ENCODE measurements at regions not wholly inside any gene's neighbourhood (a gene's known extent, or its start where the extent isn't known, plus 50 kb on each side); places are given as distances from the start of the nearest gene placed in this dataset.
"Not testable (repeated sequence)": the region's sequence is repeated elsewhere in the genome, so short reads cannot be mapped to it uniquely, and the experiment has no call there.

DNA sequence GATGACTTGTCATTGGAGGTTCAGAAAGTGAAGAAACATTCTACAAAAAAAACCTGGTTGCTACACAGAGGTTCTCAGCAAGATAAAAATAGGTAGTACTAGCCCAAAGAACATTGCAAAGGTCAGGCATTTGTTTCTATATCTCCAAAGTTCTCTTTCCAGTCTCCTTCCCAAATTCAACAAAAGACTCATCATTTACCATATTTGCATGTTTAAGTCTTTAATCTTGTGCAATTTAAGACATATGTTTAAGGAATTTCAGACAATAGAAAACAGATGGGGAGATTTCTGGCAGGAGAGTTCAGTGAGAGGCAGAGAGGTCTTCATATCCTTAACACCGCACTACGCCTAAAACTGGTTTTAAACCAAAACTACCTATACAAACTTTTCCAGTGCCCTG lies 173.8 kb upstream of the THBS1 start:
- intact Hi-C loops (cut with DNase I): no loop called here

DNA sequence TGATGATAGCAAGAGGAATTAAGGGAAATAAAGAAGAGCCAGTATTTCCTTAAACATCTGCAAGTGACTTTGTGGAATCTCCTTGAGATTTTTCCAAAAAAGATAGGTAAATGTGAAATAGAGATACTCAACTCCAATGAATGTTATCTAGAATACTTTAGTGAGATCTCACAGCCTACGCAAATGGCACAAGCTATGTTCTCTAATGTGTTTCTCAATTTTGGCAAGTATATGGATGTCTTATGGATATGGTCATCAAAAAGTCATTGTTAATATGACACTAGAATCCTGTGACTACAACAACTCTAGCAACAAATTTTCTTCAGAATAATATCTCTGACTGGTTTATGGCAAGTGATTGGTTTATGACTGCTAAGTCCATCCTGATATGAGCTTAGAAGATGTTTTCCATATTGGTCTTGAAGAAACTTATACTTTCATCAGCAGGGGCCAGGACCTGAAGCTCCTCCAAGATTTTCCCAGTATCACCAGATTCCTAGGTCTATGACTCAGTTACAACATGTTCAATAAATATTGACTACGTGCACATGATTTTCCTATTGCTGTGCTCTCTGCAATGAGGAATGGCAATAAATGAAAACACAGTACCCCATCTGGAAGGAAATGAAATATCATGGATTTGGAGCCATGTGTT lies 170.9 kb upstream of the THBS1 start:
- intact Hi-C loops (cut with DNase I): no loop called here

More for the DNA sequence above, 173.8 kb upstream of the THBS1 start:
- DNase-seq: no peak

DNA sequence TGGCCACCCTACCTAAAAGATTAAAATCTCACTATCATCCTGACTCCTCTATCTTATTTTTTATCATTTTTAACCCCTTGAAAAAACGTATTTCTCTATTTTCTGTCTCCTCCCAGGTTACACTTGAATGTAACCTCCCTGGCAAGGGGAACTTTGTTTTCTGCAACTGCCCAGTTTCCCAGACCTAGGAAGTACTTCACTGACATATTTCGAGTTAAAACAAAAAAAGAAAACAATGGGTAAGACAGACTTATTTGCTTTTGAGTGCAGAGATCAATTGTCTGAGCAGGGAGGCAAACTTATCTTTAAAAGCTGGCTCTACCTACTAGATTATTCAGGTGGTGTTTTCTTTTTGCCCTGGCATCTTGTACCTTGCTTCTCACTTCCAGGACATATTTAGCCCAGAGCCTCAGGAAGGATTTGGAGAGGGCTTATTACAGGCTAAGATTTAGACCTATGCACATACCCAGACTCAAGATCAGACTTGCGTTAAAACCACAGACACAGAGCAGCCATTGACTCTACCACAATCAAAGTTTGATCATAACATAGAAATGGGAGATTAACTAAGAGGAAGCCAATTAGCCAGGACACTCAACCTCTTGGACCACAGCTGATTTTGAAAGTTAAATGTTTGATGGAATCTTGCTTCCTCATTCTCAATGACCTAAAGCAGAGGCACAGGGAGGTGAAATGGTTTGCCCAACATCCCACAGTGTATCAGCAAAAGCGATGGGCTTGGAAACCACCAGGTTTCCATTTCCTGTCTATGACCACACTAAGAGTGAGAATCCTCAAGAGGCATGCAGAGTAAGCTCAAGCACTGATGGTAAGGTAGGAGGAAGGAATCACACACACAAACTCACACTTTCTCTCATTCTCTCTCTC lies 169.5 kb upstream of the THBS1 start:
- no peak for DNase-seq
- intact Hi-C loops (cut with DNase I): no loop called here

More for the DNA sequence above, 170.9 kb upstream of the THBS1 start:
- DNase-seq: no peak

DNA sequence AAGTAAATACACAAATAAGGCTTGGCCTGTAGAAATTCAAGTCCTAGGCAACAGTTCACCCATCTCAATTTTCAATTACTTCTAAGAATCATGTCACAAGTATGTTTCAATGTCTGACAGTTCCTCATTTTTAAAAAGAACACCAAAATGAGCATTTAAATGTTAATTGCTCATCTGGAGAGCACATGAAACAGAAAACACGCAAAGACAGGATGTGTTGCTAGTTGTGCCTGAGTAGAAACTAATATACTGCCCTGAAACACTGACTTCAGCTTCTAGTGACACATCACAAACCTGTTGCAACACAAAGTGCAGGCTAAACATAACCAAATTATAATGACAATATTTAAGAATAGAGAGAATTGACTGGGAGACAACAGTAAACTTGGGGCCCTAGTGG lies 167.3 kb upstream of the THBS1 start:
- DNase-seq: no peak
- intact Hi-C loops (cut with DNase I): no loop called here

DNA sequence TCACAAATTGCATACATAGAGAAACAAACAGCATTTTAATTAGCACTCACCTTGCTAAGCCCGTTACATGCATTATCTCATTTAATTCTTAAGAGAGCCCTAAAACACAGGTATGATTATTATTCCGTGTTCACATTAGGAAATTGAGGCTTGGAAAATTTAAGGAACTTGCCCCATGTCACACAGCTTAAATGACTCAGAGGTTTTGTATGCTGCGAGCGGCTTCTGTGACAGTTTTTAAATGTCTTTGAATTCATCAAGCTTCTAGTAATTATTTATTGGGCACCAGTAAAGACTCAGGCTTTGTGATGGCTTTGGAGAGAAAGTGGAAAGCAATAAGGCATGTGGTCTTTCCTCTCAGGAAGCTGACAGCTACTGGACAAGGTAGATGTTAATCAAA lies 166.7 kb upstream of the THBS1 start:
- no peak for DNase-seq
- intact Hi-C loops (cut with DNase I): no loop called here

DNA sequence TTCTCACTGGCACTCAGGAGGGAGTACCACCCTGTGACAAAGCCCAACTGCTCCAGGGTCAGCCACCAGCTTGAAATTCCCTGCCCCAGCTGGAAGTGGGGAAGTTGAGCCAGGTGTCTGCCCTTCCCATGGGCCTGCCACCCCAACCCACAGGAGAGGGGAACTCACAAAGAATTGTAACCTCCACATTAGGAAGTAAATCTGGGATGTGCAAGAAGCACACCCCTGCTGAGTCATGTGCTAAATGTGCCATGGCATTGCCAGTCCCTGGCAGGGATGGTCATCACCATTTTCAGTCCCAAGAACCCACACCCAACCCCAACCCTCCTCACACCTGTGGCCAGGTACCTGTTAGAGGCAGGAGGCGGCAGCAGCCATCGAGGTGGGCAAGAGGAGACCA lies 165.2 kb upstream of the THBS1 start:
- DNase-seq: no peak
- intact Hi-C loops (cut with DNase I): no loop called here

DNA sequence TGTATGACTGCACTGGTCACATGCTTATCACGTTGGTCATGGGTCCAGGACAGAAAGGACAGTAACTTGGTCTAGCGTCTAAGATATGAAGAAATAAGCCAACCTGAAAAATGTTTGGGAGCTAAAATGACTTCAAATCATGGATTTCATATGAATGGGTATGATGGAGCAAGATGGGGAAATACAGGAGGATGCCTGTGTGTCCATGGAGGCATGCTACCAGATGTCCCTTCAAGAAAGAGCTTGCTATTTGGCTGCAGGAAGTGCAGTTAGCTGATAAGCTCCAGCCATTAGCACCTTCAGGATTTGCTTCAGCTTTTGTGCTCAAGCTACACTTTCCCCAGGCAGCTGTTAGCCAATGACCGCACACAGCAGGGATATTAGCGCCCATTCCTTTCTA lies 164.6 kb upstream of the THBS1 start:
- intact Hi-C loops (cut with DNase I): no loop called here
- DNase-seq: no peak

DNA sequence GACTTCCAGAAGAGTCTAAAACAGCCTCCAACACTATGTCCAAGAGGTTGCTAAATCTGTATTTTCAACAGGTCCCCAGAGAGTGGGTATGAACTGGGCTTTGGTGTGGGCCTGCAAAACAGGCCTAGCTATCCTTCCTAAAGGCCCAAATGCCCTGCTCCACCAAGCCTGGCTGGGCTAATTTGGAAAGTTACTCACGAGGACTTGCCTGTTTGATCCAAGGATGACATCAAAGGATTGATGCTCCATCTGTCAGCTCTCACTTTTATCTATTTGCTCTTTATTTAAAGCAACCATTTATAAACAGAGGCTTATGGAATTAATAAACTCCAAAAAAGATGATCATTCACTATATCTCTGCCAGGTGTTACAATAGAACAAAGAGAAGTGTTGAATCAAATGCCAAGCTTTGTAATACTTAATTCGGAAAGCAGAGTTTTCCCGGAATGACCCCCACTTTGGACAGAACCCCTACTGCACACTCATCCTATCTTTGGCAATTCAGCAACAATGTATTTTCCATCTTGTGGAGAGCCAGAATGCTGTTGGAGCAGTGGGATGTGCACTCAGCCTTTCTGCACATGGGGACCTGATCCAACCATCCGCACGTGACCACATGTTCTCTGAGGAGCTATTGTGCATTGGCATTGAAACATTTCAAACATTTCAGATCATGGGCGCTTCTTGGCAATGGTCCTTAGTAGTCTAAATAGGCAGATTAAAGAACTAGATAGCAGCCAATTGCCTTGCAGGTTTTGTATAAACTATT lies 163.3 kb upstream of the THBS1 start:
- intact Hi-C loops (cut with DNase I): no loop called here
- DNase-seq: no peak

DNA sequence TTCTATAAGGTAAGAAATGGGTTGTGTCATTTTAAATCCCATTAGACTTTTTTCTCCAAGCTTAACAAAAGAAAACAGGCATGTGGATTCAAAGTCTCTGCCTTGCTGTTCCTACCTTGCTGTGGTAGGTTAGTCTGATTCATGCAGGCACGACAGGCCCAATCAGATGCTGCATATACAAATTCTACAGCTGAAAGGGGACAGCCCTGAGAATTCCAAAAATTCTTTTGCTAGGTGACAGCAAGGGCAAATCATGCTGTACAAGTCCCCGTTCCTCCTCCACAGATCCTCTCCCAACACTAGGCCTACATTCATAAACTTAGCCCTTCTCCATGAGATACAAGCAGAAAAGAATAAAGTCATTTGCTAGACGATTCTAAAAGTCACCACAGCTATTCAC lies 161.2 kb upstream of the THBS1 start:
- intact Hi-C loops (cut with DNase I): no loop called here
- no peak for DNase-seq

DNA sequence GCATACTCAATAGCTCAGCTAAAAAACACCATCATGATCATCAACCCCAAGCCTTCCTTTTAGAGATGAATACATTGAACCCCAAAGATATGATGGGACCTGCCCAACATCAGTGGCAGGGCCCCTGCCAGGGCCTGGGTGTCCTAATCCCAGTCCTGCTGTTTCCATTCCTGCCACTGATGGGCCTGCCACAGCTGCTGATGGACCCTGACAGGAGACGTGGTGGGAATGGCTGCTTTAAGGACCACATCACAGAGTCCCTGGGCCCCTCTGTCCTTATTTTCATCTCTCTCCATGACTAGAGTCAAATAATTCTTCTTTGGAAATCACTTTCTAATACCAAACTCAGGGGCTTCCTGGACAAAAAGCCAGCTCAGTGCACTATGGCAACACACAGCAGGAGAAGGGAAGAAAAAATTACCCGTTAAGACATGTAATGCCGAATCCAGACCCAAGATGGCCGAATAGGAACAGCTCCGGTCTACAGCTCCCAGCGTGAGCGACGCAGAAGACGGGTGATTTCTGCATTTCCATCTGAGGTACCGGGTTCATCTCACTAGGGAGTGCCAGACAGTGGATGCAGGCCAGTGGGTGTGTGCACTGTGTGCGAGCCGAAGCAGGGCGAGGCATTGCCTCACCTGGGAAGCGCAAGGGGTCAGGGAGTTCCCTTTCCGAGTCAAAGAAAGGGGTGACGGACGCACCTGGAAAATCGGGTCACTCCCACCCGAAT lies 160.6 kb upstream of the THBS1 start:
- intact Hi-C loops (cut with DNase I): not testable (repeated sequence)

DNA sequence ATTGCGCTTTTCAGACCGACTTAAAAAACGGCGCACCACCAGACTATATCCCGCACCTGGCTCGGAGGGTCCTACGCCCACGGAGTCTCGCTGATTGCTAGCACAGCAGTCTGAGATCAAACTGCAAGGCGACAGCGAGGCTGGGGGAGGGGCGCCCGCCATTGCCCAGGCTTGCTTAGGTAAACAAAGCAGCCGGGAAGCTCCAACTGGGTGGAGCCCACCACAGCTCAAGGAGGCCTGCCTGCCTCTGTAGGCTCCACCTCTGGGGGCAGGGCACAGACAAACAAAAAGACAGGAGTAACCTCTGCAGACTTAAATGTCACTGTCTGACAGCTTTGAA lies 160.1 kb upstream of the THBS1 start:
- DNase-seq; intact Hi-C loops (cut with DNase I): not testable (repeated sequence)

More for the DNA sequence above, 160.6 kb upstream of the THBS1 start:
- not testable (repeated sequence) for DNase-seq

DNA sequence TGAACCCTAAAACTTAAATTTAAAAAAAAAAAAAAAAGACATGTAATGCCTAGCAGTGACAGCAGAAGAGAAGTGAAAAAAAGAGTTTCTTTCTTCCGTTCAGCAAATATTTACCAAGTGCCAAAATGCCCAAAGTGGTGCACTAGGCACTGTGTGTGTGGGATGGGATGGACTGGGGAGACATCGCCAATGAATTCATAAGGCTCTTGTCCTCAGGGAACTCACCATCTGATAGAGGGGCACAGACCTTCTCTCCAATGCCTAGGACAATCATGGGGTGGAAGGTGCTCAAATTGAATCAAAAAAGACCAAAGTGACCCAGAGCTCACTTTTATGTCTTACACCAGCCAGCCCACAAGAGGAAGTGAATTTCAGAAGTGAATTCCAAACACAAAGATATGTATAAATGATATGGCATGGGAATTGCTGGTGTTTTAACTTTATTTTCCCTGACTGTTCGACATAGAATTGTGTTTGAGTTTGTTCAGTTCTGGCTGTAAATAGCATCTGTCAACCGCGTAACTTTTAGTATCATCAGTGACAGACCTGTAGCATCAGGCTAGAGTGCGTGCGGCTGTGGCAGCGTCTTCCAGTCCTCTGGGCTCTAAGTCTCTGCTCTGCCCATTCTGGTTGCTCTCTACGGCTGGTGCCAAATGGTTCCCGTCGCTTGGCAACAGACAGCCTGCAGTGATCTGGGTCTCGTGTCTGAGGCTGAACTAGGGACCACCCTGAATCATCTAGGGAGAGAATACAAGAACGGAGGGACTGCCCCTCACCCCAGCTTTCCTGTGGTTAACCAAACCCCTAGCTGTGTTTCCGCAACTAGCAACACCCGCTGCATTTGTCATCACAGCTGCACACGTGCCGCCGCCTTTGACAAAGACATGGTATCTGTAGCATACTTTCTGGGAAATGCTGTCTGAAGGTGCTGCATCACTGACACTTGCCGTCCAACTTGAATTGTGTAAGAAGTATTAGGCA lies 154.0 kb upstream of the THBS1 start:
- intact Hi-C loops (cut with DNase I): no loop called here
- peak in 39 of 42 donors; percentile 2 to 63 (median 18) for DNase-seq

DNA sequence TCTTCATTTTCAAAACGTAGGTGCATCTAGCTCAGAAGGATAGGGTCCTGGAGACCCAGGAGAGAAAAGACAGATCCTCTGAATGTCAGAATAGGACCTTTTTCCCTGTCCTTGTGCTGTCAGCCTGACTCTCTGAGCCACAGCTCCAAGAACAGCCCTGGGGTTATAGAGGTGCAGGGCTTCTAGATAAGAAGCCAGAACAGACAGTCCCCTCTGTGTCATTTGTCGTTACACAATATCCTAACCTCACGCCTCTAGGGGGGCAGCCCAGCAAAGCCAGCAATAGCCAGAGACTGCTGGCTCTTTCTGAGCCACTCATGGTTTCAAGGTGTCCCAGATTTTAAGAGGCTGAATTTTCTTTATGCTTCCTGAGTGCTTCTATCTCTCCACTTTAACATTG lies 153.2 kb upstream of the THBS1 start:
- no peak for DNase-seq
- intact Hi-C loops (cut with DNase I): no loop called here

DNA sequence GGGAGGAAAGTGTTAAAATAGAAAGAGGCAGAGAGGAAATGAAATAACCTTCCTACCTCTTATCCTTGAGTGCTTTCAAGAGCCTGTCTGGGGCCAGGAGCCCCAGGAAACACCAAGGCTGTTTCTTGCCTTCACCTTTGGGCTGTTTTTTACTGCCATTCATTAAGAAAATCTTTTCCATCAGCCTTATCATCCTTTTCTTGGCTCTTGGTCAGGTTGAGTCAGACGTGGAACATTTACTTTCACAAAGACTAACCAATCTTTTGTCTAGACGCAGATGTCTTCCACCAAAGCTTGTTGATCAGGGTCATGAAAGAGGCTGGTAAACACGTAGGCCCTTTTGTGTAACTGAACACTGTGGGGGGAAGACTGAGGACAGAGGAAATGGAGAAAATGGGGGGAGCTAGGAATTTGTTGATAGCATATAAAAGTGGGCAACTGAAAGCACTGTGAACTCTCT lies 151.0 kb upstream of the THBS1 start:
- intact Hi-C loops (cut with DNase I): no loop called here
- no peak for DNase-seq

DNA sequence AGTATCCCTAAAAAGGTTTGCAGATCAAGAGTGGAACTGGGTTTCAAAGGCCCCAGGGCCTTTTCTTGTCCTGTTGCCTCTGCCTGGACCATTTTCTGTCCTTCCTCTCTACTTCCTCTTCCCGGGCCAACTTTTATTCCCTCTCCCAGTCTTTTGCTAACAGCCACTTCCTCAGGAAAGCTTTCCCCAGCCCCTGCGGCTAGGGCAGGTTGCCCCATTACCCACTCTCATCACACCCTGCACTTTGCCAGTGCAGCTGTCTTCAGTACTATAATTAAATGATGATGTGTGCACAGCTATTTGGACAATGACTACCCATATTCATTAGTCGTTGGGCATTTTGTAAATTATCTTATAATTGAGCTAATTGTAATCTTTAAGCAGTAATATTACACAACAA lies 150.5 kb upstream of the THBS1 start:
- no peak for DNase-seq
- intact Hi-C loops (cut with DNase I): no loop called here

DNA sequence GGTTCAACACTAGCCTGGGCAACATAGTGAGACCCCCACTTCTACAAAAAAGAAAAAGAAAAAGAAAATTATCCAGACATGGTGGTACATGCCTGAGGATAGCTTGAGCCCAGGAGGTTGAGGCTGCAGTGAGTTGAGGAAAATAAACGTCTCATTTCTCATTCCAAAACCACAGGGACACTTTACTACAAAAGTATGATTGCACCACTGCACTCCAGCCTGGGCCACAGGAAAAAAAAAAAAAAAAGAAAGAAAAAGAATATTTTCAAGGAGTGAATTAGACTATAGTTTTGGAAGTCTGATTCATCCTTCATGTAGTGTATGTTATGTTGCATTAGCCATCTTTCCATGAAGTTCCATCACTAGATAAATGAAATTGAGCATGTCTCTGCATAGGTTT lies 149.5 kb upstream of the THBS1 start:
- intact Hi-C loops (cut with DNase I): no loop called here
- DNase-seq: no peak

DNA sequence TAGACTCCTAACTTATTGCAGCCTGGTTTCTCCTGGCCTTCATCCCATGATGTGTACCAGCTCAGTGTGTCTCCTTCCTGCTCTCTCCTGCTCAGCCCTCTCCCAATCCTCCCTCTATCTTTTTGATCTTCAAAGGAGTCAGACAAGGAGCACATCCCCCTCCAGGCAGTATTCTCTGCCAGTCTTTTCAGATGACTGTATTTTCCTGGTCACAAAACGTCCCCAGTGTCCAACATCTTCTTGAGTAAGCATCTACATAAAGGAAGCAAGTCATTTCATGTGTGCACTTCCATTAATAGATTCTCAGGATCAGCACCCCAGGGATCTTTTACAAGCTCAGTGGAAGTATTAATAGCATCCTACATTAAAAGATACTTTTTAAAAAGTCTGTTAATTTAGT lies 148.9 kb upstream of the THBS1 start:
- intact Hi-C loops (cut with DNase I): no loop called here
- no peak for DNase-seq

DNA sequence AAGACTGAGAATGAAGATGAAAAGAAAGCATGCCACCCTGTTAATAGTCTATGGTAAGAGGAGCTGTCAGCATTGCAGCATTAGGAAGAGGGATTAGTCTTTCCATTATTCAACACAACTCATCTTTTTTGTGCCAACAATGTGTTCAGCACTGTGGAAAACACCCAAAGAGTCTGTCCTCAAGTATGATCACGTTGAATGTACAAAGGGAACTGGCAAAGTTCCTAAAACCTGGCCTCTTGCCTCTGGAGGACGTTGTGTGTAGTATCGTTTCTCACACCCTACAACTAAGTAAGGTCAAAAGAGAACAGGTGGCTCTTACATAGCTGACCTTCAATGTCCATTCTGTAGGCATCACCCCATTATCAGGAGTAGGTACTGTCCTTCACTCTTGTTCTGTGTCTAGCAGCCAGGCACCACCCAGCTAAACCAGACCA lies 147.9 kb upstream of the THBS1 start:
- intact Hi-C loops (cut with DNase I): no loop called here
- DNase-seq: no peak

Data from head of caudate nucleus (tissue), 42 donors.